ENCODE measurements at regions not wholly inside any gene's neighbourhood (a gene's known extent, or its start where the extent isn't known, plus 50 kb on each side); places are given as distances from the start of the nearest gene placed in this dataset.

- Histone ChIP-seq H3K9me3 (ENCODE audit: insufficient read depth, low read depth) (no peaks in the 10 kb centered on the region), H3K27me3 (ENCODE audit: insufficient read depth, low read depth) (peaks cover 97% of the 10 kb centered on the region), H3K27ac (no peak overlapping the region), H3F3A (ENCODE audit: insufficient read depth, low read depth) (no peaks in the 10 kb centered on the region; the same call in 1 of the 2 replicates), H3K4me1 (replicated peaks; ENCODE audit: insufficient read depth) (no peaks in the 10 kb centered on the region), H3K79me2 (ENCODE audit: low read depth) (no peaks in the 10 kb centered on the region), H3K4me2 (no peak overlapping the region), H3K36me3 (ENCODE audit: low read depth) (no peaks in the 10 kb centered on the region), H2AFZ (no peak overlapping the region), H3K4me3 (no peak overlapping the region), H3K9me2 (ENCODE audit: insufficient read depth) (no peaks in the 10 kb centered on the region), H4K20me1 (ENCODE audit: insufficient read depth) (no peaks in the 10 kb centered on the region)
- no peak for DNase-seq
- TF ChIP-seq, protein P1, sequence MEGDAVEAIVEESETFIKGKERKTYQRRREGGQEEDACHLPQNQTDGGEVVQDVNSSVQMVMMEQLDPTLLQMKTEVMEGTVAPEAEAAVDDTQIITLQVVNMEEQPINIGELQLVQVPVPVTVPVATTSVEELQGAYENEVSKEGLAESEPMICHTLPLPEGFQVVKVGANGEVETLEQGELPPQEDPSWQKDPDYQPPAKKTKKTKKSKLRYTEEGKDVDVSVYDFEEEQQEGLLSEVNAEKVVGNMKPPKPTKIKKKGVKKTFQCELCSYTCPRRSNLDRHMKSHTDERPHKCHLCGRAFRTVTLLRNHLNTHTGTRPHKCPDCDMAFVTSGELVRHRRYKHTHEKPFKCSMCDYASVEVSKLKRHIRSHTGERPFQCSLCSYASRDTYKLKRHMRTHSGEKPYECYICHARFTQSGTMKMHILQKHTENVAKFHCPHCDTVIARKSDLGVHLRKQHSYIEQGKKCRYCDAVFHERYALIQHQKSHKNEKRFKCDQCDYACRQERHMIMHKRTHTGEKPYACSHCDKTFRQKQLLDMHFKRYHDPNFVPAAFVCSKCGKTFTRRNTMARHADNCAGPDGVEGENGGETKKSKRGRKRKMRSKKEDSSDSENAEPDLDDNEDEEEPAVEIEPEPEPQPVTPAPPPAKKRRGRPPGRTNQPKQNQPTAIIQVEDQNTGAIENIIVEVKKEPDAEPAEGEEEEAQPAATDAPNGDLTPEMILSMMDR (conservative IDR thresholded peaks at IDR 0.05) = no peak
- no peak for TF ChIP-seq EZH2 (IDR thresholded peaks at IDR 0.05; ENCODE audit: low read depth)
- BruUV-seq (replicated peaks) = no TSS peak
- intact Hi-C loops (cut with micrococcal nuclease; ENCODE audit: unreplicated experiment) = no loop called here
- CTCF ChIA-PET = interaction anchor here (0.6 kb wide), 1 partner anchor 99 kb away, joined by 3 read pairs; no protein-coding TSS in a partner anchor
- POLR2A ChIA-PET (ENCODE audit: unreplicated experiment) = no interaction called here
Measured at GRCh38 chr12:132423251-132423819, 66.6 kb upstream of the FBRSL1 start.

DNA sequence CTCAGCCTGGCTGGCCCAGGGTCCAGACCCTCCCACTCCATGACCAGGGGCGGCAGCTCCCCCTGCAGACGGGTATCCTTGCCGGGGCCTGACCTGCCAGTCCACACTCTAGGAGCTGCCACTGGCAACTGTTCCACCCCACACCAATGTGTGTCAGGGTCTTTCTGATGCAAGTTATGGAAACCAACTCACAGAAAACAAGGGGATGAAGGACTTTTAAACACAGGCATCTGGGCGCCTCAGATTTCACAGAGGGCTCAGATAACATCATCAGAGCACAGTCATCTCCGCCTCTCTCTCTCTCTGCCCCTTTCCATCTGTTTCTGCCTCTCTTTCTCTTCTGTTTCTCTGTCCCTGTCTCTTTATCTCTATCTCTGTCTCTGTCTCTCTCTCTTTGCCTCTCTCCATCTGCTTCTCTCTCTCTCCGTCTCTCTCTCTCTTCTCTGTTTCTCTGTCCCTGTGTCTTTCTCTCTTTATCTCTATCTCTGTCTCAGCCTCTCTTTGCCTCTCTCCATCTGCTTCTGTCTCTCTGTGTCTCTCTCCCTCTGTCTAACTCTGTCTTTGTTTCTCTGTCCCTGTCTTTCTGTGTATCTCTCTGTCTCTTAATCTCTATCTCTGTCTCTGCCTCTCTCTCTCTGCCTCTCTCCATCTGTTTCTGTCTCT lies 67.4 kb upstream of the FBRSL1 start:
- Histone ChIP-seq H2AFZ (no peak overlapping the region), H3K9me2 (ENCODE audit: insufficient read depth) (no peaks in the 10 kb centered on the region), H3K36me3 (ENCODE audit: low read depth) (no peaks in the 10 kb centered on the region), H3K27me3 (ENCODE audit: insufficient read depth, low read depth) (peaks cover 97% of the 10 kb centered on the region), H3F3A (ENCODE audit: insufficient read depth, low read depth) (no peaks in the 10 kb centered on the region; the same call in 1 of the 2 replicates), H3K9me3 (ENCODE audit: insufficient read depth, low read depth) (no peaks in the 10 kb centered on the region), H3K27ac (no peak overlapping the region), H3K4me1 (replicated peaks; ENCODE audit: insufficient read depth) (no peaks in the 10 kb centered on the region), H4K20me1 (ENCODE audit: insufficient read depth) (no peaks in the 10 kb centered on the region), H3K79me2 (ENCODE audit: low read depth) (no peaks in the 10 kb centered on the region), H3K4me2 (no peak overlapping the region), H3K4me3 (no peak overlapping the region)
- DNase-seq = no peak
- ChIA-PET CTCF (no interaction called here), POLR2A (ENCODE audit: unreplicated experiment) (no interaction called here)
- no TSS peak for BruUV-seq (replicated peaks)
- intact Hi-C loops (cut with micrococcal nuclease; ENCODE audit: unreplicated experiment) = no loop called here
- TF ChIP-seq EZH2 (IDR thresholded peaks at IDR 0.05; ENCODE audit: low read depth) = no peak
- TF ChIP-seq, protein P1 (conservative IDR thresholded peaks at IDR 0.05) = no peak

DNA sequence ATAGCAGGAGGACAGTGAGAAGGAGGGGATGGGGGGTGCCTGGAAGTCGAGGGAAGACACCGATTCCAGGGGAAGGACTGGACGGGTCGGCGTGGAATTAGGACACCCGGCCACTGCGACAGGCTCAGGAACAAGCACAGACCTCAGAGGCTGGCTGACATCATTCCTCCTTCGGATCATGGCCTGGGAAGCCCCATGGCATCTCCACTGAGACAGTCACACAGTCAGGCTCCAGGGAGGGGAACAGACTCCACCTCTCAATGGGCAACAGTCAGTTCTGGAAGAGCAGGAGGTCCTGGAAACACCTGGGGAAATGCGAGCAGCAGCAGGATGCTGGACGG lies 67.9 kb upstream of the FBRSL1 start:
- Histone ChIP-seq H3F3A (ENCODE audit: insufficient read depth, low read depth) (no peaks in the 10 kb centered on the region; the same call in 1 of the 2 replicates), H3K9me3 (ENCODE audit: insufficient read depth, low read depth) (no peaks in the 10 kb centered on the region), H3K27me3 (ENCODE audit: insufficient read depth, low read depth) (peaks cover 99% of the 10 kb centered on the region), H3K9me2 (ENCODE audit: insufficient read depth) (no peaks in the 10 kb centered on the region), H4K20me1 (ENCODE audit: insufficient read depth) (no peaks in the 10 kb centered on the region), H3K79me2 (ENCODE audit: low read depth) (no peaks in the 10 kb centered on the region), H3K36me3 (ENCODE audit: low read depth) (no peaks in the 10 kb centered on the region), H3K4me2 (no peak overlapping the region), H3K27ac (no peak overlapping the region), H3K4me3 (no peak overlapping the region), H2AFZ (no peak overlapping the region), H3K4me1 (replicated peaks; ENCODE audit: insufficient read depth) (no peaks in the 10 kb centered on the region)
- no TSS peak for BruUV-seq (replicated peaks)
- TF ChIP-seq, protein P1 (conservative IDR thresholded peaks at IDR 0.05) = no peak
- TF ChIP-seq EZH2 (IDR thresholded peaks at IDR 0.05; ENCODE audit: low read depth) = no peak
- POLR2A ChIA-PET (ENCODE audit: unreplicated experiment) = no interaction called here
- intact Hi-C loops (cut with micrococcal nuclease; ENCODE audit: unreplicated experiment) = no loop called here
- no peak for DNase-seq
- CTCF ChIA-PET = no interaction called here
